ENCODE measurements at regions not wholly inside any gene's neighbourhood (a gene's known extent, or its start where the extent isn't known, plus 50 kb on each side); places are given as distances from the start of the nearest gene placed in this dataset.

GRCh38 chr9:19641046-19641445, 147.8 kb downstream of the SLC24A2 start:
- H3K27ac Mint-ChIP-seq = no peak overlapping the region
- ChIA-PET CTCF (no interaction called here), POLR2A (no interaction called here)
- intact Hi-C loops (cut with micrococcal nuclease) = no loop called here
- DNase-seq = no peak
- H3K4me1 Mint-ChIP-seq = no peaks in the 10 kb centered on the region
- TF ChIP-seq CTCF (IDR thresholded peaks at IDR 0.05) = no peak
- no peaks in the 10 kb centered on the region for H3K36me3 Mint-ChIP-seq (ENCODE audit: low read depth)
- no peaks in the 10 kb centered on the region for H3K9me3 Mint-ChIP-seq
- no peak for ATAC-seq (ENCODE audit: low read depth)
- no peaks in the 10 kb centered on the region for H3K27me3 Mint-ChIP-seq
- H3K4me3 Mint-ChIP-seq = no peak overlapping the region

DNA sequence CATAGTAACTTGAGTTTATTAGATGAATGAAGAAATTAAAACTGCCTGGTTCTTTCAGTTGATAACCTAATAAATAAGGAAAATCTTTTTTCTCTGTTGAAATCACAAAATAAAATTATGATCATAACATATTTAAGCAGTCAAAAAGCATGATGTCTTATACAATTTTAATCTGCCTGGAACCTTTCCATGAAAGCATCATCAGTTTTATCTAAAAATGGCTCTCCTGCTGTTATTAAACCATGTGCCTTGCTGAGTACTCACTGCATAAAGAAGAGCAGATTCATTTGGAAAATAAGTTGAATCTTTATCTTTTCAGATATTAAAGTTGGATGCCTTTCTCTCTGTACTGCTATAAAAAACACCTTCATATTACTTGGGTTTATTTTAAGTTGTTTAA, 148.8 kb downstream of the SLC24A2 start:
- DNase-seq = no peak
- H3K4me3 Mint-ChIP-seq = no peak overlapping the region
- no peak overlapping the region for H3K27ac Mint-ChIP-seq
- no peak for ATAC-seq (ENCODE audit: low read depth)
- ChIA-PET POLR2A (no interaction called here), CTCF (no interaction called here)
- H3K9me3 Mint-ChIP-seq = no peaks in the 10 kb centered on the region
- intact Hi-C loops (cut with micrococcal nuclease) = no loop called here
- H3K36me3 Mint-ChIP-seq (ENCODE audit: low read depth) = no peaks in the 10 kb centered on the region
- no peaks in the 10 kb centered on the region for H3K27me3 Mint-ChIP-seq
- no peaks in the 10 kb centered on the region for H3K4me1 Mint-ChIP-seq
- no peak for TF ChIP-seq CTCF (IDR thresholded peaks at IDR 0.05)

- ATAC-seq (ENCODE audit: low read depth) (no peak), DNase-seq (no peak)
- intact Hi-C loops (cut with micrococcal nuclease) = no loop called here
- no peaks in the 10 kb centered on the region for H3K9me3 Mint-ChIP-seq
- no peak overlapping the region for H3K4me3 Mint-ChIP-seq
- CTCF ChIA-PET = no interaction called here
- no peak for TF ChIP-seq CTCF (IDR thresholded peaks at IDR 0.05)
- POLR2A ChIA-PET = no interaction called here
- H3K36me3 Mint-ChIP-seq (ENCODE audit: low read depth) = no peaks in the 10 kb centered on the region
- no peaks in the 10 kb centered on the region for H3K4me1 Mint-ChIP-seq
- no peak overlapping the region for H3K27ac Mint-ChIP-seq
- no peaks in the 10 kb centered on the region for H3K27me3 Mint-ChIP-seq
Measured at GRCh38 chr9:19637084-19637483, 151.8 kb downstream of the SLC24A2 start.

- TF ChIP-seq CTCF (IDR thresholded peaks at IDR 0.05) = no peak
- no peak for DNase-seq
- Mint-ChIP-seq H3K9me3 (no peaks in the 10 kb centered on the region), H3K36me3 (ENCODE audit: low read depth) (no peaks in the 10 kb centered on the region), H3K4me3 (no peak overlapping the region), H3K4me1 (no peaks in the 10 kb centered on the region), H3K27me3 (no peaks in the 10 kb centered on the region), H3K27ac (no peak overlapping the region)
- POLR2A ChIA-PET = no interaction called here
- intact Hi-C loops (cut with micrococcal nuclease) = no loop called here
- CTCF ChIA-PET = no interaction called here
- ATAC-seq (ENCODE audit: low read depth) = no peak
Measured at GRCh38 chr9:19634881-19635280, 154.0 kb downstream of the SLC24A2 start.

- Mint-ChIP-seq H3K27ac (no peak overlapping the region), H3K4me3 (no peak overlapping the region), H3K27me3 (no peaks in the 10 kb centered on the region), H3K36me3 (ENCODE audit: low read depth) (no peaks in the 10 kb centered on the region), H3K9me3 (no peaks in the 10 kb centered on the region), H3K4me1 (no peaks in the 10 kb centered on the region)
- CTCF ChIA-PET = no interaction called here
- no peak for TF ChIP-seq CTCF (IDR thresholded peaks at IDR 0.05)
- POLR2A ChIA-PET = no interaction called here
- DNase-seq (no peak), ATAC-seq (ENCODE audit: low read depth) (no peak)
- intact Hi-C loops (cut with micrococcal nuclease) = no loop called here
Measured at GRCh38 chr9:19631181-19631580, 157.7 kb downstream of the SLC24A2 start.

Data from activated B cell treated with CpG ODN at 0.5 μM for 24 hours (primary cell).